ENCODE measurements at regions not wholly inside any gene's neighbourhood (a gene's known extent, or its start where the extent isn't known, plus 50 kb on each side); places are given as distances from the start of the nearest gene placed in this dataset.

GRCh38 chr6:183668-184067 is 108.6 kb upstream of the DUSP22 start:
- TF ChIP-seq POLR2AphosphoS5 (IDR thresholded peaks at IDR 0.05; ENCODE audit: borderline replicate concordance, low read depth, low read length) (no peak), EZH2 (IDR thresholded peaks at IDR 0.05) (no peak), FOXP2 (optimal IDR thresholded peaks at IDR 0.05; ENCODE audit: control extremely low read depth, extremely low read length, insufficient read depth) (no peak)

Measured in SK-N-MC (cell line).